KBM-7 (cell line): ENCODE measurements at regions not wholly inside any gene's neighbourhood (a gene's known extent, or its start where the extent isn't known, plus 50 kb on each side); places are given as distances from the start of the nearest gene placed in this dataset.

Experiments
- DNase-seq: peaks from one replicate; pipeline ENCODE4 v3.0.0-alpha.2; 2015
- in situ Hi-C: fragments of 300-500 bp; cut with MboI; formaldehyde crosslinking; loops from 2 replicates; pipeline ENCODE4 v1.14.3; 2020; ENCODE audit warnings: low sequenced_read_pairs, low pct_unique_long_range_greater_than_20kb, mixed read lengths

GRCh38 chr15:97652041-97652440 lies 308.5 kb upstream of the ARRDC4 start:
- DNase-seq: no peak
- in situ Hi-C loops: no loop called here

- DNase-seq: no peak
- in situ Hi-C loops: no loop called here
Observed at GRCh38 chr15:97652700-97653167, 307.8 kb upstream of the ARRDC4 start.

GRCh38 chr15:97653896-97654295 lies 306.6 kb upstream of the ARRDC4 start:
- in situ Hi-C loops: no loop called here
- no peak for DNase-seq

GRCh38 chr15:97654481-97655076 lies 305.9 kb upstream of the ARRDC4 start:
- in situ Hi-C loops: no loop called here
- DNase-seq: no peak

GRCh38 chr15:97661796-97662195 lies 298.7 kb upstream of the ARRDC4 start:
- in situ Hi-C loops: no loop called here
- no peak for DNase-seq

- in situ Hi-C loops: no loop called here
- DNase-seq: no peak
Observed at GRCh38 chr15:97672586-97672985, 287.9 kb upstream of the ARRDC4 start.

- DNase-seq: no peak
- in situ Hi-C loops: no loop called here
Observed at GRCh38 chr15:97678656-97679055, 281.8 kb upstream of the ARRDC4 start.

- no peak for DNase-seq
- in situ Hi-C loops: no loop called here
Observed at GRCh38 chr15:97679106-97679688, 281.3 kb upstream of the ARRDC4 start.

- in situ Hi-C loops: no loop called here
- peak; percentile 16 for DNase-seq
Observed at GRCh38 chr15:97680606-97681220, 279.8 kb upstream of the ARRDC4 start.

- DNase-seq: no peak
- in situ Hi-C loops: no loop called here
Observed at GRCh38 chr15:97683831-97684230, 276.7 kb upstream of the ARRDC4 start.

GRCh38 chr15:97684249-97684648 lies 276.3 kb upstream of the ARRDC4 start:
- in situ Hi-C loops: no loop called here
- peak; percentile 88 for DNase-seq

- no peak for DNase-seq
- in situ Hi-C loops: no loop called here
Observed at GRCh38 chr15:97686324-97686723, 274.2 kb upstream of the ARRDC4 start.

GRCh38 chr15:97687654-97688053 lies 272.8 kb upstream of the ARRDC4 start:
- in situ Hi-C loops: no loop called here
- DNase-seq: no peak

GRCh38 chr15:97688177-97688576 lies 272.3 kb upstream of the ARRDC4 start:
- no peak for DNase-seq
- in situ Hi-C loops: no loop called here

GRCh38 chr15:97688886-97689285 lies 271.6 kb upstream of the ARRDC4 start:
- no peak for DNase-seq
- in situ Hi-C loops: no loop called here

GRCh38 chr15:97691078-97691477 lies 269.4 kb upstream of the ARRDC4 start:
- in situ Hi-C loops: no loop called here

GRCh38 chr15:97691799-97692198 lies 268.7 kb upstream of the ARRDC4 start:
- DNase-seq: no peak
- in situ Hi-C loops: no loop called here

More at GRCh38 chr15:97691078-97691477, 269.4 kb upstream of the ARRDC4 start:
- DNase-seq: no peak

- DNase-seq: peak; percentile 41
- in situ Hi-C loops: no loop called here
Observed at GRCh38 chr15:97692301-97693015, 268.0 kb upstream of the ARRDC4 start.

- in situ Hi-C loops: no loop called here
- no peak for DNase-seq
Observed at GRCh38 chr15:97694456-97694855, 266.0 kb upstream of the ARRDC4 start.

GRCh38 chr15:97703400-97703799 lies 257.1 kb upstream of the ARRDC4 start:
- in situ Hi-C loops: no loop called here
- no peak for DNase-seq
